Mesothelial cell of epicardium (in vitro differentiated cells): ENCODE measurements at regions not wholly inside any gene's neighbourhood (a gene's known extent, or its start where the extent isn't known, plus 50 kb on each side); places are given as distances from the start of the nearest gene placed in this dataset.

Source experiments
- DNase-seq, 2 experiments: peaks; one replicate each; pipeline ENCODE4 v3.0.0; 2021; ENCODE audit warnings: low spot score in 2 of 2; ENCODE audit not compliant: unreplicated experiment in 2 of 2
- H3K27ac Mint-ChIP-seq: 2 replicates; pipeline ENCODE4 v1.8.0; 2021; ENCODE audit warnings: mixed read lengths
- H3K27me3 Mint-ChIP-seq: 2 replicates; pipeline ENCODE4 v1.8.0; 2021; ENCODE audit warnings: low read depth, mixed read lengths
- H3K36me3 Mint-ChIP-seq: 2 replicates; pipeline ENCODE4 v1.8.0; 2021; ENCODE audit warnings: mixed read lengths
- H3K4me1 Mint-ChIP-seq: 2 replicates; pipeline ENCODE4 v1.8.0; 2021; ENCODE audit warnings: mixed read lengths
- H3K4me3 Mint-ChIP-seq: 2 replicates; pipeline ENCODE4 v1.8.0; 2021; ENCODE audit warnings: mild to moderate bottlenecking, moderate library complexity, mixed read lengths
- H3K9me3 Mint-ChIP-seq: 2 replicates; pipeline ENCODE4 v1.8.0; 2021; ENCODE audit warnings: mixed read lengths
- CTCF ChIP-seq: fragments of 200-600 bp; sonication (generic); IDR thresholded peaks from one replicate; pipeline ENCODE4 v1.5.0; 2021; ENCODE audit warnings: antibody characterized with exemption; ENCODE audit not compliant: unreplicated experiment

GRCh38 chr4:113838460-113838859, 76.9 kb upstream of the CAMK2D start:
- Mint-ChIP-seq H3K36me3 (no peaks in the 10 kb centered on the region), H3K27me3 (no peaks in the 10 kb centered on the region), H3K4me3 (no peak overlapping the region), H3K4me1 (peaks cover 8% of the 10 kb centered on the region), H3K27ac (no peak overlapping the region), H3K9me3 (no peaks in the 10 kb centered on the region)
- no peak for DNase-seq
- no peak for TF ChIP-seq CTCF

GRCh38 chr4:113837397-113837796, 75.9 kb upstream of the CAMK2D start:
- H3K27ac Mint-ChIP-seq, result no peak overlapping the region
- no peaks in the 10 kb centered on the region for H3K36me3 Mint-ChIP-seq
- H3K4me3 Mint-ChIP-seq, result no peak overlapping the region
- no peak for TF ChIP-seq CTCF
- no peaks in the 10 kb centered on the region for H3K27me3 Mint-ChIP-seq
- peaks cover 12% of the 10 kb centered on the region for H3K4me1 Mint-ChIP-seq
- DNase-seq, result no peak
- H3K9me3 Mint-ChIP-seq, result no peaks in the 10 kb centered on the region

DNA sequence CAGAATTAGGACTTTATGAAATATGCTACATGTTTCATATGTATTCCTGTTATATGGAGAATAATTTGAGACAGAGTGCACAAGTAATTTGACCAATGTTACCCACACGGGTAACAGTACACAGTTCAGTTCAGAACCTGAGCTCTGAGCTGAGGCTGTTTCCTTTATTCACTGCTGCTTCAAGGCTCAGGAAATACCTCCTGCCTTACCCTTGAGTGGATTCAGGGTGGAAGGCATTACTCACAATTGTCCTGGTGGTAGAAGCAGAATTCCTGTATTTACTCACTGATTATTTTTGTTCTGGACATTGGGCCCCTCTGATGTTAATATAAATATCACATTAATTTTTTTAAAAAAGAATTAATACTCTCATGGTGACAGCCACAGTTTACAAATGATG, 73.5 kb upstream of the CAMK2D start:
- H3K4me3 Mint-ChIP-seq, result no peak overlapping the region
- no peak for DNase-seq
- H3K9me3 Mint-ChIP-seq, result no peaks in the 10 kb centered on the region
- peaks cover 12% of the 10 kb centered on the region for H3K4me1 Mint-ChIP-seq
- H3K36me3 Mint-ChIP-seq, result no peaks in the 10 kb centered on the region
- no peaks in the 10 kb centered on the region for H3K27me3 Mint-ChIP-seq
- no peak overlapping the region for H3K27ac Mint-ChIP-seq
- no peak for TF ChIP-seq CTCF

- no peaks in the 10 kb centered on the region for H3K27me3 Mint-ChIP-seq
- no peak overlapping the region for H3K4me3 Mint-ChIP-seq
- no peaks in the 10 kb centered on the region for H3K36me3 Mint-ChIP-seq
- no peak for DNase-seq
- H3K4me1 Mint-ChIP-seq, result peaks cover 12% of the 10 kb centered on the region
- no peaks in the 10 kb centered on the region for H3K9me3 Mint-ChIP-seq
- no peak for TF ChIP-seq CTCF
- H3K27ac Mint-ChIP-seq, result no peak overlapping the region
Measured at GRCh38 chr4:113834298-113834697, 72.8 kb upstream of the CAMK2D start.

- Mint-ChIP-seq H3K9me3 (no peaks in the 10 kb centered on the region), H3K27me3 (no peaks in the 10 kb centered on the region), H3K4me3 (no peak overlapping the region), H3K4me1 (peaks cover 12% of the 10 kb centered on the region), H3K27ac (no peak overlapping the region), H3K36me3 (no peaks in the 10 kb centered on the region)
- DNase-seq, result no peak
- TF ChIP-seq CTCF, result no peak
Measured at GRCh38 chr4:113832803-113833202, 71.3 kb upstream of the CAMK2D start.

DNA sequence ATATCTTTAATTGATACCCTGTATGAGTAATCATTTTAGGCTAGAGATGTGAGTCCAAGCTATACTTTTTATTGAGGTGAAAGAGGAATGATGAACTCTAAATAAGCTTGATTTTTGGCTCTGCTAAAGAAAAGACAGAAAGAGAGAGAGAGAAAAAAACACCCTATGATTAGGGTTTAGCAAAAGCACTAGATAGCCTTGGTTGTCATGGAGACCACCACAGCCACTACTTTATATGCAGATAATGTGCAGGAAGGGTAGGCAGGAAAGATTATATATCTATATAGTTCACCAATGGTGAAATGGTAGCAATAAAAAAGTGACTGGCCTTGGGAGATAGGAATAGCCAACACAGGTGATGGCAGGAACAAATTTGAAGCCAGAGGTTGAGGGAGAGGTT, 69.9 kb upstream of the CAMK2D start:
- H3K4me1 Mint-ChIP-seq, result peaks cover 12% of the 10 kb centered on the region
- H3K27ac Mint-ChIP-seq, result no peak overlapping the region
- DNase-seq, result no peak
- H3K27me3 Mint-ChIP-seq, result no peaks in the 10 kb centered on the region
- no peaks in the 10 kb centered on the region for H3K36me3 Mint-ChIP-seq
- no peak overlapping the region for H3K4me3 Mint-ChIP-seq
- no peak for TF ChIP-seq CTCF
- H3K9me3 Mint-ChIP-seq, result no peaks in the 10 kb centered on the region
